BJ (cell line): ENCODE measurements at regions not wholly inside any gene's neighbourhood (a gene's known extent, or its start where the extent isn't known, plus 50 kb on each side); places are given as distances from the start of the nearest gene placed in this dataset.

Experiments used
- CTCF ChIA-PET: fragments of 350-600 bp; formaldehyde crosslinking; extraction: SDS; loops from one replicate; lab custom pipeline; 2021; ENCODE audit warnings: antibody characterized with exemption, inconsistent platforms; lab: Yijun Ruan, JAX
- POLR2A ChIA-PET: fragments of 300-600 bp; sonication (Branson Sonifier 250); formaldehyde crosslinking; extraction: SDS; loops from one replicate; lab custom pipeline; 2021; ENCODE audit warnings: antibody characterized with exemption; lab: Charles Lee
- DNase-seq: peaks from one replicate; pipeline ENCODE4 v3.0.0-alpha.2; 2011; ENCODE audit warnings: low read depth
- H3K27me3 ChIP-seq: 2 replicates; pipeline ENCODE4 v1.6.0; 2011; ENCODE audit warnings: low read length; ENCODE audit not compliant: control insufficient read depth, insufficient read depth
- H3K36me3 ChIP-seq: 2 replicates; pipeline ENCODE4 v1.5.1; 2011; ENCODE audit warnings: low read length; ENCODE audit not compliant: control insufficient read depth, insufficient read depth
- H3K4me3 ChIP-seq: 2 replicates; pipeline ENCODE4 v1.5.1; 2011; ENCODE audit warnings: low read depth, mild to moderate bottlenecking, control low read depth, low read length
- CTCF ChIP-seq: IDR thresholded peaks from 2 replicates; pipeline ENCODE4 v1.5.1; 2011; ENCODE audit warnings: low read depth, mild to moderate bottlenecking, control low read depth, inconsistent platforms, low read length, moderate library complexity; ENCODE audit not compliant: insufficient read depth

- TF ChIP-seq CTCF, result no peak
- H3K4me3 ChIP-seq, result no peak overlapping the region
Measured at GRCh38 chr7:82528577-82529310, 85.2 kb upstream of the CACNA2D1 start.

GRCh38 chr7:82527851-82528250 lies 84.3 kb upstream of the CACNA2D1 start:
- no peak for DNase-seq
- CTCF ChIA-PET, result interaction anchor here (1.0 to 1.5 kb wide), 2 partner anchors 15 to 77 kb away, joined by 3 read pairs; no protein-coding TSS in a partner anchor
- Histone ChIP-seq H3K36me3 (no peaks in the 10 kb centered on the region), H3K4me3 (no peak overlapping the region), H3K27me3 (no peaks in the 10 kb centered on the region)
- POLR2A ChIA-PET, result no interaction called here
- TF ChIP-seq CTCF, result no peak

More at GRCh38 chr7:82528577-82529310, 85.2 kb upstream of the CACNA2D1 start:
- no peak for DNase-seq
- POLR2A ChIA-PET, result no interaction called here
- CTCF ChIA-PET, result interaction anchor here (1.5 kb wide), 1 partner anchor 76 kb away, joined by 3 read pairs; no protein-coding TSS in a partner anchor
- Histone ChIP-seq H3K27me3 (no peaks in the 10 kb centered on the region), H3K36me3 (no peaks in the 10 kb centered on the region)

- no peak for DNase-seq
- TF ChIP-seq CTCF, result no peak
- H3K4me3 ChIP-seq, result no peak overlapping the region
- ChIA-PET POLR2A (interaction anchor here (0.6 kb wide), 1 partner anchor 15 kb away, joined by 6 read pairs; no protein-coding TSS in a partner anchor), CTCF (no interaction called here)
- H3K27me3 ChIP-seq, result no peaks in the 10 kb centered on the region
- H3K36me3 ChIP-seq, result no peaks in the 10 kb centered on the region
Measured at GRCh38 chr7:82521906-82522445, 78.4 kb upstream of the CACNA2D1 start.

- Histone ChIP-seq H3K4me3 (no peak overlapping the region), H3K36me3 (no peaks in the 10 kb centered on the region), H3K27me3 (no peaks in the 10 kb centered on the region)
- POLR2A ChIA-PET, result no interaction called here
- no peak for TF ChIP-seq CTCF
- CTCF ChIA-PET, result no interaction called here
- no peak for DNase-seq
Measured at GRCh38 chr7:82517050-82517449, 73.5 kb upstream of the CACNA2D1 start.

- Histone ChIP-seq H3K27me3 (no peaks in the 10 kb centered on the region; the same call in none of the 2 replicates), H3K36me3 (no peaks in the 10 kb centered on the region), H3K4me3 (no peak overlapping the region)
- no peak for TF ChIP-seq CTCF
- ChIA-PET CTCF (no interaction called here), POLR2A (no interaction called here)
- DNase-seq, result no peak
Measured at GRCh38 chr7:82511542-82511941, 68.0 kb upstream of the CACNA2D1 start.
